ENCODE measurements at regions not wholly inside any gene's neighbourhood (a gene's known extent, or its start where the extent isn't known, plus 50 kb on each side); places are given as distances from the start of the nearest gene placed in this dataset.

DNA sequence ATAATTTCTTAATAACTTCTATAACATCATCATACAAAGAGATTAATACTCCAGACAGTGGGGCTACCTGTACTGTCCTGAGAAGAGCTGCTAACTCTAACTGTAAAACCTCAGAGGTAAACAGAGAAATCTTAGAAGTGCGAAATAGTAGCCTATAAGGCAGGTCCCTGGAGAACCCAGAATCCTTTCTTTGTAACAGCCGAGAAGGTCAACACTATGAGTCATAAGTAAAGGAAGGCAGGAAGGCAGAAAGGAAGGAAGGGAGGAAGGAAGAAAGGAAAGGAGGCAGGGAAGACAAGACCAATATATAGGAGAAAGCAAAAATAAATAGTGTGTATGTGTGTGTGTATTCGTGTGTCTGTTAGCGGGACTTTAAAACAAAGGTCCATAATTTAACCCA, 540.6 kb downstream of the ZWINT start:
- no peaks in the 10 kb centered on the region for H3K9me2 ChIP-seq (replicated peaks; ENCODE audit: control insufficient read depth, low read length)
- no peaks in the 10 kb centered on the region for H3F3A ChIP-seq (ENCODE audit: control insufficient read depth, insufficient read depth)
- no peaks in the 10 kb centered on the region for H3K27me3 ChIP-seq (ENCODE audit: control insufficient read depth, low read length)
- H4K20me1 ChIP-seq (ENCODE audit: control insufficient read depth, insufficient read depth, low read depth, low read length), result no peaks in the 10 kb centered on the region
- TF ChIP-seq EZH2phosphoT487 (IDR thresholded peaks at IDR 0.05; ENCODE audit: borderline replicate concordance, low read length), result no peak
- TF ChIP-seq, protein P1, sequence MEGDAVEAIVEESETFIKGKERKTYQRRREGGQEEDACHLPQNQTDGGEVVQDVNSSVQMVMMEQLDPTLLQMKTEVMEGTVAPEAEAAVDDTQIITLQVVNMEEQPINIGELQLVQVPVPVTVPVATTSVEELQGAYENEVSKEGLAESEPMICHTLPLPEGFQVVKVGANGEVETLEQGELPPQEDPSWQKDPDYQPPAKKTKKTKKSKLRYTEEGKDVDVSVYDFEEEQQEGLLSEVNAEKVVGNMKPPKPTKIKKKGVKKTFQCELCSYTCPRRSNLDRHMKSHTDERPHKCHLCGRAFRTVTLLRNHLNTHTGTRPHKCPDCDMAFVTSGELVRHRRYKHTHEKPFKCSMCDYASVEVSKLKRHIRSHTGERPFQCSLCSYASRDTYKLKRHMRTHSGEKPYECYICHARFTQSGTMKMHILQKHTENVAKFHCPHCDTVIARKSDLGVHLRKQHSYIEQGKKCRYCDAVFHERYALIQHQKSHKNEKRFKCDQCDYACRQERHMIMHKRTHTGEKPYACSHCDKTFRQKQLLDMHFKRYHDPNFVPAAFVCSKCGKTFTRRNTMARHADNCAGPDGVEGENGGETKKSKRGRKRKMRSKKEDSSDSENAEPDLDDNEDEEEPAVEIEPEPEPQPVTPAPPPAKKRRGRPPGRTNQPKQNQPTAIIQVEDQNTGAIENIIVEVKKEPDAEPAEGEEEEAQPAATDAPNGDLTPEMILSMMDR (IDR thresholded peaks at IDR 0.05; ENCODE audit: low read depth, low read length, poor library complexity, severe bottlenecking), result no peak
- H3K27ac ChIP-seq (ENCODE audit: low read depth, low read length), result no peak overlapping the region
- H3K4me3 ChIP-seq (ENCODE audit: low read length), result no peak overlapping the region
- no peaks in the 10 kb centered on the region for H3K9me3 ChIP-seq (ENCODE audit: control insufficient read depth, insufficient read depth, low read length)
- no peaks in the 10 kb centered on the region for H3K4me1 ChIP-seq (ENCODE audit: control insufficient read depth, low read length)
- H3K36me3 ChIP-seq (ENCODE audit: control insufficient read depth, low read length), result no peaks in the 10 kb centered on the region
- H3K79me2 ChIP-seq (ENCODE audit: control insufficient read depth, low read length), result no peaks in the 10 kb centered on the region
- H3K4me2 ChIP-seq (ENCODE audit: low read length), result no peak overlapping the region

DNA sequence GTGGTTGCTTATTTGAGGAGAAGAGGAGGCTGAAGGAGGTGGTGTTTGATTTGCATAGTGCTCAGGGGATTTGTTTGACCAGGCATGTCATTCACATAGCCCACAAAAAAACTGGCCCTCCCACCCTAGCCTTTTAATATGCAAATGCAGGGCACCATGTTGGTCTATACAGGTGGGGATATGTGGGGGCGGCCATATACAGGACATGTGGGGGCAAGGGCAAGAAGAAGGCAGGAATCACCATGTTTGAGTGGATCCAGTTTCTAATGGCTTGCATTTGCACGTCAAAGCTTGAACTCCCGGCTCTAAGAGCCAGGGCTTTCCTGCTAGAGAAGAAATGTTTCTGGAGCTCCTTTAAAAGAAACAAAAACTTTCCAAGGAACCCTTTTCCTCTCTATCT, 541.0 kb downstream of the ZWINT start:
- no peaks in the 10 kb centered on the region for H3K27me3 ChIP-seq (ENCODE audit: control insufficient read depth, low read length)
- no peaks in the 10 kb centered on the region for H4K20me1 ChIP-seq (ENCODE audit: control insufficient read depth, insufficient read depth, low read depth, low read length)
- H3K9me2 ChIP-seq (replicated peaks; ENCODE audit: control insufficient read depth, low read length), result no peaks in the 10 kb centered on the region
- H3K9me3 ChIP-seq (ENCODE audit: control insufficient read depth, insufficient read depth, low read length), result no peaks in the 10 kb centered on the region
- H3K36me3 ChIP-seq (ENCODE audit: control insufficient read depth, low read length), result no peaks in the 10 kb centered on the region
- TF ChIP-seq, protein P1 (IDR thresholded peaks at IDR 0.05; ENCODE audit: low read depth, low read length, poor library complexity, severe bottlenecking), result no peak
- TF ChIP-seq EZH2phosphoT487 (IDR thresholded peaks at IDR 0.05; ENCODE audit: borderline replicate concordance, low read length), result no peak
- no peaks in the 10 kb centered on the region for H3F3A ChIP-seq (ENCODE audit: control insufficient read depth, insufficient read depth)
- H3K79me2 ChIP-seq (ENCODE audit: control insufficient read depth, low read length), result no peaks in the 10 kb centered on the region
- no peak overlapping the region for H3K27ac ChIP-seq (ENCODE audit: low read depth, low read length)
- no peaks in the 10 kb centered on the region for H3K4me1 ChIP-seq (ENCODE audit: control insufficient read depth, low read length)
- no peak overlapping the region for H3K4me2 ChIP-seq (ENCODE audit: low read length)
- H3K4me3 ChIP-seq (ENCODE audit: low read length), result no peak overlapping the region

DNA sequence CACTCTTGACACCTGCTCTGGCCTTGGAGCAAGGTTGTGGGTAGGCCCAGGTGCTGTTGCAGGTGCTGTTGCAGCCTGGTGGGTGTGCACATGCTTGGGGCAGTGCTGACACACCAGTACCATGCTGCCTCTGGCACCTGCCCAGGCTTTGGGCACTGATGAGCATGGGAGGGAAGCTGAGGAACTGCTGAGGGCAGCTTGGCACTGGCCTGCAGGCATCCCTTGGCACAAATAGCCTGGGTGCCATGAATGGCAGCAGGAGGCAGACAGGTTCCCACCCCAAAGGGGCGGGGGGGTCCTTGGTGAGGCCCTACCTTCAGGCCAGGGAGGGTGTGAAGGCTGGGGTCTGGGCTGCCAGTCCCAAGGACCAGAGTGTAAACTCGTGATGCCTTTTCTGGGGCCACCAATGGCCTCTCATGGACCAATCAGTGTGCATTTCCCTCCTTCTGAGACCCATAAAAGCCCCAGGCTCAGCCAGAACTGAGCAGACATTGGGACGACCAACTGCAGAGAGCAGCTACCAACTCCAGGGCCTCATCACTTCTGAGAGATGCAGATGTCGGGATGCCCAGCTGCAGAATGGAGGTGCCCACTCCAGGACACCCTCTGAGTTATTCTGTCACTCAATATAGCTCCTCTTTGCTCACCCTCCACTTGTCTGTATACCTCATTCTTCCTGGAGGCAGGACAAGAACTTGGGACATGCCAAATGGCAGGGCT, 547.4 kb downstream of the ZWINT start:
- no peak for TF ChIP-seq EZH2phosphoT487 (IDR thresholded peaks at IDR 0.05; ENCODE audit: borderline replicate concordance, low read length)
- TF ChIP-seq, protein P1 (IDR thresholded peaks at IDR 0.05; ENCODE audit: low read depth, low read length, poor library complexity, severe bottlenecking), result no peak
- no peaks in the 10 kb centered on the region for H3K79me2 ChIP-seq (ENCODE audit: control insufficient read depth, low read length)
- H3K9me3 ChIP-seq (ENCODE audit: control insufficient read depth, insufficient read depth, low read length), result peaks cover 4% of the 10 kb centered on the region; the same call in 1 of the 2 replicates
- H4K20me1 ChIP-seq (ENCODE audit: control insufficient read depth, insufficient read depth, low read depth, low read length), result no peaks in the 10 kb centered on the region
- H3K9me2 ChIP-seq (replicated peaks; ENCODE audit: control insufficient read depth, low read length), result no peaks in the 10 kb centered on the region; the same call in 1 of the 2 replicates
- no peaks in the 10 kb centered on the region for H3F3A ChIP-seq (ENCODE audit: control insufficient read depth, insufficient read depth)
- no peak overlapping the region for H3K4me3 ChIP-seq (ENCODE audit: low read length)
- H3K27me3 ChIP-seq (ENCODE audit: control insufficient read depth, low read length), result no peaks in the 10 kb centered on the region
- no peaks in the 10 kb centered on the region for H3K4me1 ChIP-seq (ENCODE audit: control insufficient read depth, low read length)
- H3K36me3 ChIP-seq (ENCODE audit: control insufficient read depth, low read length), result no peaks in the 10 kb centered on the region
- no peak overlapping the region for H3K27ac ChIP-seq (ENCODE audit: low read depth, low read length)
- H3K4me2 ChIP-seq (ENCODE audit: low read length), result no peak overlapping the region

Measured in DOHH2 (cell line).